ENCODE measurements at regions not wholly inside any gene's neighbourhood (a gene's known extent, or its start where the extent isn't known, plus 50 kb on each side); places are given as distances from the start of the nearest gene placed in this dataset.

DNA sequence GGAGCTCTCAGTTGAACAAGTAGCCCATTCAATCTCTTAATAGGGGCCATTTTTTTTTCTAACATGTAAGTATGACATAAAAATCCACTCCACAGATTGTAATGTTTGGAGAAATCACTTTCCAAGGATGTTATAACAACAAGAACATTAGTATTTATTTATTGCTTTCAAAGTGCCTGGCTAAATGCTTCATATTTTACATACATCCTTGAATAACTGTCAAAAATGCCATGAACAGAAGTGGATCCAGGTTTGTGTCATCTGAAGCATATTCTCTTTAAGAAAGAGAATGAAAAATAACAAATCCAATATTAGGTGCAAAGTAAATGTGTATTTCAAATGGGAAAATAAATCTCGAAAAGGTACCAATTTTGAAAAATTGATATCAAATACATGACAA is 344.0 kb upstream of the FAT3 start:
- H3K9me3 ChIP-seq: no peaks in the 10 kb centered on the region
- no peak for DNase-seq (ENCODE audit: low spot score in 2 of 2)
- TF ChIP-seq, protein P1, sequence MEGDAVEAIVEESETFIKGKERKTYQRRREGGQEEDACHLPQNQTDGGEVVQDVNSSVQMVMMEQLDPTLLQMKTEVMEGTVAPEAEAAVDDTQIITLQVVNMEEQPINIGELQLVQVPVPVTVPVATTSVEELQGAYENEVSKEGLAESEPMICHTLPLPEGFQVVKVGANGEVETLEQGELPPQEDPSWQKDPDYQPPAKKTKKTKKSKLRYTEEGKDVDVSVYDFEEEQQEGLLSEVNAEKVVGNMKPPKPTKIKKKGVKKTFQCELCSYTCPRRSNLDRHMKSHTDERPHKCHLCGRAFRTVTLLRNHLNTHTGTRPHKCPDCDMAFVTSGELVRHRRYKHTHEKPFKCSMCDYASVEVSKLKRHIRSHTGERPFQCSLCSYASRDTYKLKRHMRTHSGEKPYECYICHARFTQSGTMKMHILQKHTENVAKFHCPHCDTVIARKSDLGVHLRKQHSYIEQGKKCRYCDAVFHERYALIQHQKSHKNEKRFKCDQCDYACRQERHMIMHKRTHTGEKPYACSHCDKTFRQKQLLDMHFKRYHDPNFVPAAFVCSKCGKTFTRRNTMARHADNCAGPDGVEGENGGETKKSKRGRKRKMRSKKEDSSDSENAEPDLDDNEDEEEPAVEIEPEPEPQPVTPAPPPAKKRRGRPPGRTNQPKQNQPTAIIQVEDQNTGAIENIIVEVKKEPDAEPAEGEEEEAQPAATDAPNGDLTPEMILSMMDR (IDR thresholded peaks at IDR 0.05): no peak
- H3K36me3 ChIP-seq: no peaks in the 10 kb centered on the region
- H3K4me3 ChIP-seq: no peak overlapping the region
- no peaks in the 10 kb centered on the region for H3K4me1 ChIP-seq
- no peak overlapping the region for H3K27ac ChIP-seq
- H3K27me3 ChIP-seq: no peaks in the 10 kb centered on the region
- intact Hi-C loops (cut with DNase I): no loop called here

DNA sequence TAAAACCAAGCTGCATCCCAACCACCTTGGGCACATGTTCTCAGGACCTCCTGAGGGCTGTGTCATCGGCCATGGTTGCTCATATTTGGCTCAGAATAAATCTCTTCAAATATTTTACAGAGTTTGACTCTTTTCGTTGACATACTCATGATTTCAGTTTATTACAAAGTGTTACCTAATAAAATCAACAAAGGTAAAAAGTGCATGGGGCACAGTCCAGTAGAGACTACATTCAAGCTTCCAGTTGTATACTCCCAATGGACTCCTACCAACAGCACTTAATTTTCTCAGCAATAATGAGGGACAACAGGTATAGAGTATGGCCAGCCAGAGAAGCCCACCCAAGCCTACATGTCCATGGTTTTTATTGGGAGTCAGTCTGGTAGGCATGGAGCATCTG is 347.9 kb upstream of the FAT3 start:
- Histone ChIP-seq H3K9me3 (no peaks in the 10 kb centered on the region), H3K4me3 (no peak overlapping the region), H3K27me3 (no peaks in the 10 kb centered on the region)

DNA sequence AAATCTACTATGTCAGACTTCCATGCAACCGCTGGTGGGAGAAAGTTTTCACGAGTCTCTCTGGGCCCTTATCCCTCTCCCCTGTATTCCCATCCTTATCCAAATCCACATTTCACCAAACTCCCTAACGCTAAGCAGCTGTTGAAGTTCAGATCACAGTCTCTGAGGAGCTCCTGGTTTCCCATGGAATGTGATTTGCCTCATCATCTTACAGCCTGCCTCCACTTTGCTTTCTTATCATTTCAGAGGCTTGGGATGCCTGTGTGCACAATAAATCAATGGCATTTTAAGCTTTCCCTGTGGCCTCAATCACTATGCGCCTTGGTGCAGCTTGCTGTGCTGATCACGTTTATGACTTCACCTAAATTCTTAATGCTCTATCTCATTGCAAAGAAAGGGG is 352.4 kb upstream of the FAT3 start:
- no peak for DNase-seq (ENCODE audit: low spot score in 2 of 2)
- Histone ChIP-seq H3K36me3 (no peaks in the 10 kb centered on the region), H3K27me3 (no peaks in the 10 kb centered on the region), H3K4me3 (no peak overlapping the region), H3K27ac (no peak overlapping the region), H3K4me1 (no peaks in the 10 kb centered on the region), H3K9me3 (no peaks in the 10 kb centered on the region)
- intact Hi-C loops (cut with DNase I): no loop called here
- TF ChIP-seq, protein P1 (IDR thresholded peaks at IDR 0.05): no peak

More for the DNA sequence above, 347.9 kb upstream of the FAT3 start:
- intact Hi-C loops (cut with DNase I): no loop called here
- Histone ChIP-seq H3K36me3 (no peaks in the 10 kb centered on the region), H3K27ac (no peak overlapping the region), H3K4me1 (no peaks in the 10 kb centered on the region)
- no peak for DNase-seq (ENCODE audit: low spot score in 2 of 2)
- TF ChIP-seq, protein P1 (IDR thresholded peaks at IDR 0.05): no peak

DNA sequence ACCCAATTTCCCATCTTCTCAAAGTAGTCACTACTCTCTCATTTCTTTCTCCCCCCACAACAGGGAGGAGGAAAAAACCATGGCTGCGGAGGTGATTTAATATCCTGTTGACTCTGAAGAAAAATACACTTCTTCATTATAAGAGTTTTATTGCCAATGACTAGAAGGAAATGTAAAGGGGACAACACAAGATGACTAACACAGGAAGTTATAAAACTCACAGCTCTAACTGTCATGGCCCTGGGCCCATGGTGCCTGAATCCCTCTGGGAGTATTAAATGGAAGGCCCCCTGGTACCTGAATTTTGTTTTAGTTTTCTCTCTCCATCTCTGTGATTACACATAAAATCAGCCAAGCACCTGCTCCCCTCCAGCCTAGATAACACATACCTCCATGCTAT is 352.8 kb upstream of the FAT3 start:
- Histone ChIP-seq H3K27ac (no peak overlapping the region), H3K4me1 (no peaks in the 10 kb centered on the region), H3K4me3 (no peak overlapping the region), H3K36me3 (no peaks in the 10 kb centered on the region), H3K27me3 (no peaks in the 10 kb centered on the region), H3K9me3 (no peaks in the 10 kb centered on the region)
- TF ChIP-seq, protein P1 (IDR thresholded peaks at IDR 0.05): no peak
- no peak for DNase-seq (ENCODE audit: low spot score in 2 of 2)
- intact Hi-C loops (cut with DNase I): no loop called here

DNA sequence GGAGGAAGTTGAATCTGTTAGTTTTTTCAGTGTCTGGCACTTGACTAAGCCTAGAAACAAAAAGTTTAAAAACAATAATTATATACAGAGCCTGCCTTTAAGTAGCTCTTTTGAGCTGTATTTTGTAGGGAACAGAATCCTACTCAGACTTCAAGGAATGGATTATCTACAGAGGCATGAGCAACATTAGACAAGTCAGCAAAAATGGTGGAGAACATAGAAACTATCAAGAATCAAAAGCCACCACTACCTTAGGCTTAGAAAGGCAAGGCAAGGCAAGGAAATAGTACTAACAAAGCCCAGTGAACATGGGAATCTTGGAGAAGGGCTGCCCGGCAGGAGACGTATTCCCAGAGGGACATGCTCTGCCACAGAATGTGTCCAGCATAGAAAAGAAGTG is 353.6 kb upstream of the FAT3 start:
- no peaks in the 10 kb centered on the region for H3K9me3 ChIP-seq
- no peak for DNase-seq (ENCODE audit: low spot score in 2 of 2)
- intact Hi-C loops (cut with DNase I): no loop called here
- no peaks in the 10 kb centered on the region for H3K27me3 ChIP-seq
- H3K36me3 ChIP-seq: no peaks in the 10 kb centered on the region
- H3K4me3 ChIP-seq: no peak overlapping the region
- no peak overlapping the region for H3K27ac ChIP-seq
- no peaks in the 10 kb centered on the region for H3K4me1 ChIP-seq
- TF ChIP-seq, protein P1 (IDR thresholded peaks at IDR 0.05): no peak

DNA sequence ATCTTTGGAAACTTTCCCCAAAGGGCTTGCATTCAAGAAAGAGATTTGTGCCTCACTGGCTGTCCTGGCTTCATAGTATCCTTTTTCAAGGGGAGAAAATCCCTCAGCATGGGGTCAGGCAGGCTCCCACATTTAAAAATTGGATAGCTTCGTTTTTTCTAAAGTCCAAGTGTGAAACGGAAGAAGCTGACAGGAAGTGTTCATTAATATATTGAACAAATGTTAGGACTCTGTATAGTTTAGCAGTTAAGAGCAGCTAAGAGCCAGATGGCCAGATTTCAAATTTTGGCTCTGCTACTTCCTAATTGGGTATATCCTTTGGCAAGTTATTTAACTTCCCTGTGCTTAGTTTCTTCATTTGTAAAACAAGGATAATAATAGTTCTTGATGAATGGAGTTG is 354.9 kb upstream of the FAT3 start:
- Histone ChIP-seq H3K27me3 (no peaks in the 10 kb centered on the region), H3K27ac (no peak overlapping the region), H3K36me3 (no peaks in the 10 kb centered on the region), H3K9me3 (no peaks in the 10 kb centered on the region), H3K4me3 (no peak overlapping the region), H3K4me1 (no peaks in the 10 kb centered on the region)
- intact Hi-C loops (cut with DNase I): no loop called here
- DNase-seq (ENCODE audit: low spot score in 2 of 2): no peak
- TF ChIP-seq, protein P1 (IDR thresholded peaks at IDR 0.05): no peak

Data from ascending aorta (tissue), 2 donors.